Aorta (tissue), 5 donors: ENCODE measurements at regions not wholly inside any gene's neighbourhood (a gene's known extent, or its start where the extent isn't known, plus 50 kb on each side); places are given as distances from the start of the nearest gene placed in this dataset.

Source experiments
- ATAC-seq: fragments of 200-7000 bp; cut with Tn5 transposase; one replicate; pipeline ENCODE4 v1.9.1; 2022; ENCODE audit warnings: moderate library complexity; ENCODE audit not compliant: low FRiP score
- DNase-seq, 2 donors: peaks; one replicate each; pipeline ENCODE4 v3.0.0-alpha.2; 2020
- H3K27ac ChIP-seq, 2 donors: one replicate each; pipeline ENCODE4 v1.5.1; 2013; ENCODE audit warnings: low read length in 2 of 2, mild to moderate bottlenecking in 2 of 2, moderate library complexity in 2 of 2, control low read depth in 1 of 2, inconsistent platforms in 1 of 2, low read depth in 1 of 2
- H3K27me3 ChIP-seq, 2 donors: one replicate each; pipeline ENCODE4 v1.6.1; 2013; ENCODE audit warnings: control low read depth in 1 of 2, low read length in 1 of 2, mild to moderate bottlenecking in 1 of 2, moderate library complexity in 1 of 2; ENCODE audit not compliant: insufficient read depth in 2 of 2, control insufficient read depth in 1 of 2
- H3K36me3 ChIP-seq, 2 donors: one replicate each; pipeline ENCODE4 v1.6.1; 2013; ENCODE audit warnings: control low read depth in 1 of 2, low read length in 1 of 2, mild to moderate bottlenecking in 1 of 2; ENCODE audit not compliant: insufficient read depth in 2 of 2, control insufficient read depth in 1 of 2
- H3K4me1 ChIP-seq, 2 donors: one replicate each; pipeline ENCODE4 v1.6.1; 2013; ENCODE audit warnings: low read length in 2 of 2, control low read depth in 1 of 2, mild to moderate bottlenecking in 1 of 2, moderate library complexity in 1 of 2; ENCODE audit not compliant: insufficient read depth in 2 of 2, control insufficient read depth in 1 of 2
- H3K4me3 ChIP-seq, 2 donors: one replicate each; pipeline ENCODE4 v1.5.1; 2013; ENCODE audit warnings: low read length in 2 of 2, control low read depth in 1 of 2, mild to moderate bottlenecking in 1 of 2
- H3K9me3 ChIP-seq: one replicate; pipeline ENCODE4 v1.6.1; 2013; ENCODE audit warnings: mild to moderate bottlenecking, low read length; ENCODE audit not compliant: control insufficient read depth
- WGBS, 2 donors: extraction: QIAGEN DNeasy Blood & Tissue Kit; methylation state at CpG; one replicate each; pipeline ENCODE4 v1.1.7; 2013; 5-methylcytosine and 5-hydroxymethylcytosine counted together
- intact Hi-C, 2 donors: fragments of 100-400 bp; cut with DNase I; formaldehyde crosslinking; loops; one replicate each; pipeline versions ENCODE4 v1.14.2 to v1.15.0; 2022
- donor health status: healthy with polysubstance abuse.
- donor health status: Bipolar disorder and iron deficiency.
- donor health status: DM: no; HTN: no; CAD: no.
- donor health status: DM: no; HTN: no; CAD: no.
- donor health status: DM: yes; HTN: yes; CAD: no.

GRCh38 chr18:39991696-39992265 lies 1963.3 kb upstream of the PIK3C3 start:
- DNase-seq (no peak), ATAC-seq (no peak)
- no peaks in the 10 kb centered on the region for H3K4me1 ChIP-seq
- no peak overlapping the region for H3K4me3 ChIP-seq
- intact Hi-C loops, result no loop called here
- H3K27ac ChIP-seq, result no peak overlapping the region
- no peaks in the 10 kb centered on the region for H3K36me3 ChIP-seq
- WGBS, 2 donors, result 58 to 65% methylated on average over 6 of the region's 6 CpGs
- no peaks in the 10 kb centered on the region for H3K9me3 ChIP-seq
- no peaks in the 10 kb centered on the region for H3K27me3 ChIP-seq

- no peaks in the 10 kb centered on the region for H3K9me3 ChIP-seq
- no peak overlapping the region for H3K4me3 ChIP-seq
- H3K27me3 ChIP-seq, result no peaks in the 10 kb centered on the region
- ATAC-seq, result no peak
- intact Hi-C loops, result no loop called here
- H3K36me3 ChIP-seq, result no peaks in the 10 kb centered on the region
- H3K27ac ChIP-seq, result no peak overlapping the region
- H3K4me1 ChIP-seq, result no peaks in the 10 kb centered on the region
- no peak for DNase-seq
These were observed 1964.5 kb upstream of the PIK3C3 start for GRCh38 chr18:39990540-39990939.

- Histone ChIP-seq H3K27me3 (no peaks in the 10 kb centered on the region), H3K36me3 (no peaks in the 10 kb centered on the region), H3K4me3 (no peak overlapping the region), H3K27ac (no peak overlapping the region), H3K9me3 (no peaks in the 10 kb centered on the region), H3K4me1 (no peaks in the 10 kb centered on the region)
- ATAC-seq (no peak), DNase-seq (no peak)
- intact Hi-C loops, result no loop called here
- WGBS, 2 donors, result 90 to 92% methylated on average over 9 of the region's 9 CpGs
These were observed 1978.3 kb upstream of the PIK3C3 start for GRCh38 chr18:39976771-39977170.

GRCh38 chr18:39972521-39972920 lies 1982.5 kb upstream of the PIK3C3 start:
- 76 to 77% methylated on average over 3 of the region's 3 CpGs for WGBS, 2 donors
- Histone ChIP-seq H3K27ac (no peak overlapping the region), H3K4me3 (no peak overlapping the region)

GRCh38 chr18:39969803-39970494 lies 1985.1 kb upstream of the PIK3C3 start:
- intact Hi-C loops, result no loop called here
- DNase-seq (no peak), ATAC-seq (no peak)
- Histone ChIP-seq H3K9me3 (no peaks in the 10 kb centered on the region), H3K27me3 (no peaks in the 10 kb centered on the region), H3K27ac (no peak overlapping the region), H3K4me1 (no peaks in the 10 kb centered on the region), H3K36me3 (no peaks in the 10 kb centered on the region), H3K4me3 (no peak overlapping the region)
- WGBS, 2 donors, result 46 to 53% methylated on average over 2 of the region's 2 CpGs

More at GRCh38 chr18:39972521-39972920, 1982.5 kb upstream of the PIK3C3 start:
- Histone ChIP-seq H3K27me3 (no peaks in the 10 kb centered on the region), H3K4me1 (no peaks in the 10 kb centered on the region), H3K36me3 (no peaks in the 10 kb centered on the region), H3K9me3 (no peaks in the 10 kb centered on the region)
- DNase-seq, result no peak
- intact Hi-C loops, result no loop called here
- ATAC-seq, result no peak

GRCh38 chr18:39966275-39966674 lies 1988.8 kb upstream of the PIK3C3 start:
- Histone ChIP-seq H3K4me3 (no peak overlapping the region), H3K27ac (no peak overlapping the region), H3K4me1 (no peaks in the 10 kb centered on the region), H3K9me3 (no peaks in the 10 kb centered on the region), H3K27me3 (no peaks in the 10 kb centered on the region), H3K36me3 (no peaks in the 10 kb centered on the region)
- intact Hi-C loops, result no loop called here
- WGBS, 2 donors, result 59 to 65% methylated on average over 3 of the region's 3 CpGs
- no peak for ATAC-seq
- no peak for DNase-seq

- WGBS, 2 donors, result 37 to 39% methylated on average over 2 of the region's 2 CpGs
- H3K27ac ChIP-seq, result no peak overlapping the region
- DNase-seq, result no peak
- H3K27me3 ChIP-seq, result no peaks in the 10 kb centered on the region
- no peaks in the 10 kb centered on the region for H3K9me3 ChIP-seq
- no peak for ATAC-seq
- H3K4me1 ChIP-seq, result no peaks in the 10 kb centered on the region
- H3K36me3 ChIP-seq, result no peaks in the 10 kb centered on the region
- intact Hi-C loops, result no loop called here
- no peak overlapping the region for H3K4me3 ChIP-seq
These were observed 1992.5 kb upstream of the PIK3C3 start for GRCh38 chr18:39962546-39962945.

GRCh38 chr18:39960550-39960949 lies 1994.5 kb upstream of the PIK3C3 start:
- Histone ChIP-seq H3K27ac (no peak overlapping the region), H3K27me3 (no peaks in the 10 kb centered on the region), H3K4me1 (no peaks in the 10 kb centered on the region), H3K36me3 (no peaks in the 10 kb centered on the region), H3K4me3 (no peak overlapping the region), H3K9me3 (no peaks in the 10 kb centered on the region)
- intact Hi-C loops, result no loop called here
- ATAC-seq (no peak), DNase-seq (no peak)
- WGBS, 2 donors, result 84 to 92% methylated on average over 1 of the region's 1 CpG

GRCh38 chr18:39959839-39960238 lies 1995.2 kb upstream of the PIK3C3 start:
- H3K36me3 ChIP-seq, result no peaks in the 10 kb centered on the region
- no peaks in the 10 kb centered on the region for H3K4me1 ChIP-seq
- no peak for DNase-seq
- no peaks in the 10 kb centered on the region for H3K27me3 ChIP-seq
- no peak overlapping the region for H3K4me3 ChIP-seq
- no peaks in the 10 kb centered on the region for H3K9me3 ChIP-seq
- ATAC-seq, result no peak
- intact Hi-C loops, result no loop called here
- WGBS, 2 donors, result 56% methylated on average over 2 of the region's 2 CpGs
- no peak overlapping the region for H3K27ac ChIP-seq
